ENCODE measurements at regions not wholly inside any gene's neighbourhood (a gene's known extent, or its start where the extent isn't known, plus 50 kb on each side); places are given as distances from the start of the nearest gene placed in this dataset.

- in situ Hi-C loops (cut with MboI) = no loop called here
- no peaks in the 10 kb centered on the region for H4K20me1 ChIP-seq (ENCODE audit: insufficient read depth)
- peak; percentile 72 for DNase-seq
- peak overlapping the region; percentile 26 for H3K4me2 ChIP-seq (ENCODE audit: unreplicated experiment)
- no peaks in the 10 kb centered on the region for H3K27me3 ChIP-seq (replicated peaks; ENCODE audit: insufficient read depth)
- H3K27ac ChIP-seq = peak overlapping the region; percentile 39
- TF ChIP-seq EZH2 (IDR thresholded peaks at IDR 0.05; ENCODE audit: insufficient read depth, poor library complexity, severe bottlenecking) (no peak), EZH2phosphoT487 (IDR thresholded peaks at IDR 0.05; ENCODE audit: insufficient read depth, low read depth) (no peak)
- no peak overlapping the region for H3K9ac ChIP-seq
- H3F3A ChIP-seq (ENCODE audit: insufficient read depth) = peaks cover 35% of the 10 kb centered on the region
- H3K9me3 ChIP-seq (ENCODE audit: low read depth) = no peaks in the 10 kb centered on the region
- peaks cover 40% of the 10 kb centered on the region for H3K4me1 ChIP-seq (ENCODE audit: insufficient read depth)
- H3K4me3 ChIP-seq = no peak overlapping the region
- no peaks in the 10 kb centered on the region for H3K36me3 ChIP-seq (ENCODE audit: low read depth)
- H3K9me2 ChIP-seq (ENCODE audit: insufficient read depth) = no peaks in the 10 kb centered on the region
- 0 out of 2 replicates have a peak overlapping the region, but pooled peaks have one; percentile 12 for H2AFZ ChIP-seq
- no peaks in the 10 kb centered on the region for H3K79me2 ChIP-seq (ENCODE audit: insufficient read depth)
These were observed 81.1 kb downstream of the TNFSF18 start for GRCh38 chr1:172969611-172970010.

DNA sequence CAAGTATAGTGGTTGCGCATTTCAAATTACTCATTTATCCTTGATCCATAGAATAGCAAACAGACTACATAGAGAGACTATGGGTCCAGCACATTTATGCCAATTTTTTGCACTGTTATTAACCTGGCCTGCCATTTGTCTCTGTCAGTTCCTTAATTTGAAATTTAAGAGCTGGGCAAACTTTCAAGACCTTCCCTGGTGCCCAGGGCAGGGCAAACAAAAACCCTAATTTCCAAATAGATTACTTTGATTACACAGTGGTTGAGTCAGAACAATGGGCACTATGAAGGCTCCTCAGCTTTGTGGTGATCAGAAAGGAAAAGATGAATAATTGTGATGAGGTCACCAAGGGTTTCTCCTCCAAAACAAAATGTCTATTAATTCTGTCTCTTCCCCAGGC is 80.6 kb downstream of the TNFSF18 start:
- Histone ChIP-seq H3K4me2 (ENCODE audit: unreplicated experiment) (peak overlapping the region; percentile 26), H3K9me3 (ENCODE audit: low read depth) (no peaks in the 10 kb centered on the region), H4K20me1 (ENCODE audit: insufficient read depth) (no peaks in the 10 kb centered on the region), H3K9ac (no peak overlapping the region), H3K27me3 (replicated peaks; ENCODE audit: insufficient read depth) (no peaks in the 10 kb centered on the region), H3K9me2 (ENCODE audit: insufficient read depth) (no peaks in the 10 kb centered on the region), H3K4me3 (no peak overlapping the region), H3K36me3 (ENCODE audit: low read depth) (no peaks in the 10 kb centered on the region), H3K27ac (peak overlapping the region; percentile 39), H3K79me2 (ENCODE audit: insufficient read depth) (no peaks in the 10 kb centered on the region), H3F3A (ENCODE audit: insufficient read depth) (peaks cover 35% of the 10 kb centered on the region), H2AFZ (no peak overlapping the region), H3K4me1 (ENCODE audit: insufficient read depth) (peaks cover 40% of the 10 kb centered on the region)
- peak; percentile 74 for DNase-seq
- in situ Hi-C loops (cut with MboI) = no loop called here
- 93 to 96% methylated on average over 1 of the region's 1 CpG for WGBS, 2 experiments (ENCODE audit: low coverage in 1 of 2, low lambda C conversion rate in 2 of 2, missing lambda C conversion rate in 2 of 2)
- no peak for TF ChIP-seq EZH2 (IDR thresholded peaks at IDR 0.05; ENCODE audit: insufficient read depth, poor library complexity, severe bottlenecking)
- TF ChIP-seq EZH2phosphoT487 (IDR thresholded peaks at IDR 0.05; ENCODE audit: insufficient read depth, low read depth) = no peak

DNA sequence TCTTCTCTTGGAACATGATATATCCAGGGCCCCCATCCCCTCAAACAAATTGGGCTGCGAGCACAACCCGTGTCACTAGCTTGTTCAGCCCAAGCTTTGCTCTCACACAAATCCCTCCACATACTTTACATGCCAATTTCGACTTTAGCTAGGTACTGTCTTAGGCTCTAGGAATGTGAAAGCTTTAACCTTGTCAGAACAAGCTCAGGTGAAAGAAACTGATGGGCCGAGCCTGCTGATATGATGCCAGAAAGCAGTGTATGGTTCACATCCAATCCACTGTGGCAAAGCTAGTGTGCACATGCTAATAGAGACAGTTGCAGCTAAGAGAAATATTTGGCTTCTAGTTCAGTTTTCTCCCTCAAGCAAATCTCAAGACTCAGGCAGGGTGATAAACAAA is 79.5 kb downstream of the TNFSF18 start:
- DNase-seq = no peak
- H3F3A ChIP-seq (ENCODE audit: insufficient read depth) = peaks cover 40% of the 10 kb centered on the region
- no peaks in the 10 kb centered on the region for H4K20me1 ChIP-seq (ENCODE audit: insufficient read depth)
- TF ChIP-seq EZH2 (IDR thresholded peaks at IDR 0.05; ENCODE audit: insufficient read depth, poor library complexity, severe bottlenecking) (no peak), EZH2phosphoT487 (IDR thresholded peaks at IDR 0.05; ENCODE audit: insufficient read depth, low read depth) (no peak)
- no peak overlapping the region for H3K4me3 ChIP-seq
- in situ Hi-C loops (cut with MboI) = no loop called here
- H3K4me1 ChIP-seq (ENCODE audit: insufficient read depth) = peaks cover 46% of the 10 kb centered on the region
- H3K36me3 ChIP-seq (ENCODE audit: low read depth) = no peaks in the 10 kb centered on the region
- H3K9me2 ChIP-seq (ENCODE audit: insufficient read depth) = no peaks in the 10 kb centered on the region
- no peak overlapping the region for H3K4me2 ChIP-seq (ENCODE audit: unreplicated experiment)
- H3K79me2 ChIP-seq (ENCODE audit: insufficient read depth) = no peaks in the 10 kb centered on the region
- H3K27ac ChIP-seq = no peak overlapping the region
- no peak overlapping the region for H2AFZ ChIP-seq
- H3K9ac ChIP-seq = no peak overlapping the region
- WGBS, 2 experiments (ENCODE audit: low coverage in 1 of 2, low lambda C conversion rate in 2 of 2, missing lambda C conversion rate in 2 of 2) = 93 to 99% methylated on average over 4 of the region's 4 CpGs
- H3K9me3 ChIP-seq (ENCODE audit: low read depth) = no peaks in the 10 kb centered on the region
- no peaks in the 10 kb centered on the region for H3K27me3 ChIP-seq (replicated peaks; ENCODE audit: insufficient read depth)

DNA sequence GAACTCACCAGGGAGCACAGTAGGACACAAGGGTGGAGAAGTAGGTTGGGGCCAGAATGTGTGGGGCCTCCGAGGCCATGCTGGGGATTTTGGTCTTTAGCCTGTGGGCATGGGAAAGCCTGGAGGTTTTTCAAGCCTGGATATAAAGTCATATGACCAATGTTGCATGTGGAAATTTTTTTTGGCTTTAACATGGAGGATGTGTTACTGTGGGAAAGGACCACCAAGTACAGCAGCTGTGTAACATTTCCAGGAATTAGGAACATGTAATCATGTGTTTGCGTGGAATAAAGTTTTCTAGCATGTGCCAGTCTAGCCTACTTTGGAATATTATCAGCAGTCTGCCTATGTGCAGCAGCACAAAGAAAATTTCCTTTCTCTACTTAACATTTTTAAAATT is 78.5 kb downstream of the TNFSF18 start:
- H2AFZ ChIP-seq = no peak overlapping the region

DNA sequence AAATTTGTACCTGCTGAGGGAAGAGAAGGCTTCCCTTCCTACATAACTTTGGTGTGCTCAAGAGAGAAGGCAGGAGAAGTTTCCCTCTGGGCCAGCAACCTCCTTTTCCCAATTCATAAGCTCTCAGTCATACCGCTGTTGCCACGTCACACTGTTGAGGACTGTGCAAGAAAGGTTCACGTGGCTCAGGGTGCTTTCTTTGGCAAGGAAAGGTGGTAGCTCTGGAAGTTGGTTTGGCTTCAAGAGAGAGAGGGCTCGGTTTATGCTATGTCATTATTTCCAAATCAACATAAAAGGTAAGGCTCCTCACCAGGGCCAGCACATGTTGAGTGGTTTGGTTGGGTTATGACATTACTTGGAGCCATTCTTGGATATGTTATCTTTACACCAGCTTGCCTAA is 77.3 kb downstream of the TNFSF18 start:
- Histone ChIP-seq H3K9me2 (ENCODE audit: insufficient read depth) (no peaks in the 10 kb centered on the region), H3K9me3 (ENCODE audit: low read depth) (no peaks in the 10 kb centered on the region), H3K4me2 (ENCODE audit: unreplicated experiment) (no peak overlapping the region), H3K4me3 (no peak overlapping the region), H3K36me3 (ENCODE audit: low read depth) (no peaks in the 10 kb centered on the region), H3F3A (ENCODE audit: insufficient read depth) (peaks cover 35% of the 10 kb centered on the region), H2AFZ (no peak overlapping the region), H3K27ac (no peak overlapping the region), H3K9ac (no peak overlapping the region), H3K27me3 (replicated peaks; ENCODE audit: insufficient read depth) (no peaks in the 10 kb centered on the region), H3K79me2 (ENCODE audit: insufficient read depth) (no peaks in the 10 kb centered on the region), H4K20me1 (ENCODE audit: insufficient read depth) (no peaks in the 10 kb centered on the region), H3K4me1 (ENCODE audit: insufficient read depth) (peaks cover 54% of the 10 kb centered on the region)
- TF ChIP-seq EZH2phosphoT487 (IDR thresholded peaks at IDR 0.05; ENCODE audit: insufficient read depth, low read depth) (no peak), EZH2 (IDR thresholded peaks at IDR 0.05; ENCODE audit: insufficient read depth, poor library complexity, severe bottlenecking) (no peak)
- WGBS, 2 experiments (ENCODE audit: low coverage in 1 of 2, low lambda C conversion rate in 2 of 2, missing lambda C conversion rate in 2 of 2) = 74 to 75% methylated on average over 4 of the region's 4 CpGs
- in situ Hi-C loops (cut with MboI) = no loop called here
- DNase-seq = no peak

More for the DNA sequence above, 78.5 kb downstream of the TNFSF18 start:
- peaks cover 42% of the 10 kb centered on the region for H3F3A ChIP-seq (ENCODE audit: insufficient read depth)
- H3K9me3 ChIP-seq (ENCODE audit: low read depth) = no peaks in the 10 kb centered on the region
- no peaks in the 10 kb centered on the region for H3K9me2 ChIP-seq (ENCODE audit: insufficient read depth)
- no peaks in the 10 kb centered on the region for H3K79me2 ChIP-seq (ENCODE audit: insufficient read depth)
- H3K36me3 ChIP-seq (ENCODE audit: low read depth) = no peaks in the 10 kb centered on the region
- in situ Hi-C loops (cut with MboI) = no loop called here
- TF ChIP-seq EZH2 (IDR thresholded peaks at IDR 0.05; ENCODE audit: insufficient read depth, poor library complexity, severe bottlenecking) (no peak), EZH2phosphoT487 (IDR thresholded peaks at IDR 0.05; ENCODE audit: insufficient read depth, low read depth) (no peak)
- no peak for DNase-seq
- H3K4me1 ChIP-seq (ENCODE audit: insufficient read depth) = peaks cover 55% of the 10 kb centered on the region
- H3K4me2 ChIP-seq (ENCODE audit: unreplicated experiment) = no peak overlapping the region
- H3K9ac ChIP-seq = no peak overlapping the region
- 63 to 66% methylated on average over 2 of the region's 2 CpGs for WGBS, 2 experiments (ENCODE audit: low coverage in 1 of 2, low lambda C conversion rate in 2 of 2, missing lambda C conversion rate in 2 of 2)
- no peaks in the 10 kb centered on the region for H4K20me1 ChIP-seq (ENCODE audit: insufficient read depth)
- no peak overlapping the region for H3K27ac ChIP-seq
- H3K4me3 ChIP-seq = no peak overlapping the region
- no peaks in the 10 kb centered on the region for H3K27me3 ChIP-seq (replicated peaks; ENCODE audit: insufficient read depth)

Data from GM23248 (cell line).